Activated B cell treated with CpG ODN at 0.5 μM for 24 hours (primary cell): ENCODE measurements at regions not wholly inside any gene's neighbourhood (a gene's known extent, or its start where the extent isn't known, plus 50 kb on each side); places are given as distances from the start of the nearest gene placed in this dataset.
"Not testable (repeated sequence)": the region's sequence is repeated elsewhere in the genome, so short reads cannot be mapped to it uniquely, and the experiment has no call there.

Experiments
- ATAC-seq: fragments of 200-7000 bp; cut with Tn5 transposase; one replicate; pipeline ENCODE4 v1.10.0; 2021; ENCODE audit warnings: low read depth, mild to moderate bottlenecking, moderate library complexity
- CTCF ChIA-PET: fragments of 350-600 bp; sonication (Branson Sonifier 250); formaldehyde crosslinking; loops from one replicate; lab custom pipeline; 2021; ENCODE audit warnings: antibody characterized with exemption; lab: Charles Lee
- POLR2A ChIA-PET: fragments of 350-600 bp; sonication (Branson Sonifier 250); formaldehyde crosslinking; loops from one replicate; lab custom pipeline; 2021; ENCODE audit warnings: antibody characterized with exemption; lab: Charles Lee
- DNase-seq: peaks from one replicate; pipeline ENCODE4 v3.0.0; 2022
- H3K27ac Mint-ChIP-seq: one replicate; pipeline ENCODE4 v1.8.0; 2020; ENCODE audit warnings: mixed read lengths
- H3K27me3 Mint-ChIP-seq: one replicate; pipeline ENCODE4 v1.8.0; 2021; ENCODE audit warnings: mixed read lengths
- H3K36me3 Mint-ChIP-seq: one replicate; pipeline ENCODE4 v1.8.0; 2021; ENCODE audit warnings: low read depth, mixed read lengths
- H3K4me1 Mint-ChIP-seq: one replicate; pipeline ENCODE4 v1.8.0; 2021; ENCODE audit warnings: mixed read lengths
- H3K4me3 Mint-ChIP-seq: one replicate; pipeline ENCODE4 v1.8.0; 2020; ENCODE audit warnings: mild to moderate bottlenecking, mixed read lengths
- H3K9me3 Mint-ChIP-seq: one replicate; pipeline ENCODE4 v1.8.0; 2020; ENCODE audit warnings: mixed read lengths
- CTCF ChIP-seq: fragments of 200-600 bp; IDR thresholded peaks from one replicate; pipeline ENCODE4 v1.8.0; 2022; ENCODE audit warnings: antibody characterized with exemption, mild to moderate bottlenecking
- intact Hi-C: fragments of 100-400 bp; cut with micrococcal nuclease; formaldehyde crosslinking; loops from one replicate; pipeline ENCODE4 v1.15.1; 2024

DNA sequence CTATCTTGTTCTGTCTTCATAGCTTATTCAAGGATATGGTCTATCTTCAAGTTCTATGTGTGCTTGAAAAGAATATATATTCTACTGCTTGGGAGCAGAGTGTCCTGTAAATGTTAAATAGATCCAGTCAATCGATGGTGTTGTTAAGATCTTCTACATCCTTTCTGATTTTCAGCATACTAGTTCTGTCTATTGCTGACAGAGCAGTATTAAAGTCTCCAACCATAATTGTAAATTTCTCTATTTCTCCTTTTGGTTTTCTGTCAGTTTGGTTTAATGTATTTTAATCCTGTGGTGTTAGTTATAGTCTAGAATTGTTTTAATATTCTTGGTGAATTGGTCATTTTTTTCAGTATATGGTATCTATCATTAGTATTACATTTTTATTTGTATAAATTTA is 124.0 kb upstream of the COX7C start:
- POLR2A ChIA-PET = no interaction called here
- H3K4me1 Mint-ChIP-seq = no peaks in the 10 kb centered on the region
- TF ChIP-seq CTCF = no peak
- CTCF ChIA-PET = no interaction called here
- no peak overlapping the region for H3K4me3 Mint-ChIP-seq
- intact Hi-C loops = no loop called here
- H3K36me3 Mint-ChIP-seq = no peaks in the 10 kb centered on the region
- DNase-seq (no peak), ATAC-seq (no peak)
- H3K9me3 Mint-ChIP-seq = no peaks in the 10 kb centered on the region
- no peaks in the 10 kb centered on the region for H3K27me3 Mint-ChIP-seq
- H3K27ac Mint-ChIP-seq = no peak overlapping the region

DNA sequence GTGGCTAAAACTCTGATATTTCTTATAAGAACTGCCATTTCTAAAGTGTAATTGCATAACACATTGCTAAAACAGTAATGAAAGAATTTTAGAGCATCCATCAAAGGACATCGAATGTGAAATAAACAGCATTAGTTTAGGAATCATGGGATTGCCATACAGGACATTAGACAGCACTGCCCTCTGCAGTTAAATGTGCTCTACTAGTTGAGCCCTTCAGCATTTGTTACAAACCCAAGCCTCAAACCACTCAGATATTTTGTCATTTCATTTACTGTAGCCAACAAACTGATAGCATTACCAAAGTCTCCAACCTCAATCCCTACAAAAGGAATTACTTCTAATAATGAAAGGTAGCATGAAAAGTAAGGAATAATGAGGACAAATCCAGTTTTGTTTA is 116.8 kb upstream of the COX7C start:
- Mint-ChIP-seq H3K36me3 (no peaks in the 10 kb centered on the region), H3K27ac (no peak overlapping the region), H3K9me3 (no peaks in the 10 kb centered on the region), H3K27me3 (no peaks in the 10 kb centered on the region), H3K4me3 (no peak overlapping the region), H3K4me1 (no peaks in the 10 kb centered on the region)
- ATAC-seq (no peak), DNase-seq (no peak)
- POLR2A ChIA-PET = no interaction called here
- TF ChIP-seq CTCF = no peak
- intact Hi-C loops = no loop called here
- CTCF ChIA-PET = no interaction called here

DNA sequence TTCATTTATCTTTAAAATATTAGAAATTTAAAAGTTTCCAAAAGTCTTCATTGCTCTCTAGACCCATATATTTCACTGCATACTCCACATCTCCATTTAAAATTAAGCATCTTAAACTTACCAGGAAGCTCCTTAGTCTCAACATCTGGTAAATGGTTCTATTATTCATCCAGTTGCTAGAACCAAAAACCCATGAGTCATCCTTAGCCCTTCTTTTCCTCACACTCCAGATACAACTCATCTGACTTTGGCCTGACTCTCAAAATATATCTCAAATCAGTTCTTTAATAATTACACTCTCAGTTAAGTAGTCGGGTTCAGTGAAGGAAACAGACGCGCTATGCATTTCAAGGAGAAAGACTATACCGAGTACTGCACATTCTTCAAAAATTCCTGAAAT is 110.2 kb upstream of the COX7C start:
- POLR2A ChIA-PET = no interaction called here

GRCh38 chr5:86510330-86510915 is 107.3 kb upstream of the COX7C start:
- H3K4me1 Mint-ChIP-seq, H3K9me3 Mint-ChIP-seq, H3K36me3 Mint-ChIP-seq, H3K4me3 Mint-ChIP-seq, ATAC-seq, DNase-seq, H3K27me3 Mint-ChIP-seq, POLR2A ChIA-PET, CTCF ChIA-PET, H3K27ac Mint-ChIP-seq, intact Hi-C loops: not testable (repeated sequence)

More for the DNA sequence above, 110.2 kb upstream of the COX7C start:
- Mint-ChIP-seq H3K36me3 (no peaks in the 10 kb centered on the region), H3K27me3 (no peaks in the 10 kb centered on the region), H3K4me3 (no peak overlapping the region), H3K4me1 (no peaks in the 10 kb centered on the region), H3K9me3 (no peaks in the 10 kb centered on the region), H3K27ac (no peak overlapping the region)
- TF ChIP-seq CTCF = no peak
- CTCF ChIA-PET = no interaction called here
- no peak for DNase-seq
- ATAC-seq = no peak
- intact Hi-C loops = no loop called here

- no peak for ATAC-seq
- no peaks in the 10 kb centered on the region for H3K36me3 Mint-ChIP-seq
- H3K4me3 Mint-ChIP-seq = no peak overlapping the region
- no peak overlapping the region for H3K27ac Mint-ChIP-seq
- CTCF ChIA-PET = interaction anchor here (0.6 kb wide), 1 partner anchor 261 kb away, joined by 3 read pairs; no protein-coding TSS in a partner anchor
- POLR2A ChIA-PET = no interaction called here
- H3K9me3 Mint-ChIP-seq = no peaks in the 10 kb centered on the region
- DNase-seq = no peak
- intact Hi-C loops = no loop called here
- no peak for TF ChIP-seq CTCF
- H3K4me1 Mint-ChIP-seq = no peaks in the 10 kb centered on the region
- H3K27me3 Mint-ChIP-seq = no peaks in the 10 kb centered on the region
Observed at GRCh38 chr5:86523718-86524117, 94.0 kb upstream of the COX7C start.

GRCh38 chr5:86525622-86526021 is 92.1 kb upstream of the COX7C start:
- H3K9me3 Mint-ChIP-seq = no peaks in the 10 kb centered on the region
- H3K36me3 Mint-ChIP-seq = no peaks in the 10 kb centered on the region
- intact Hi-C loops = no loop called here
- ChIA-PET POLR2A (no interaction called here), CTCF (no interaction called here)
- no peaks in the 10 kb centered on the region for H3K27me3 Mint-ChIP-seq
- TF ChIP-seq CTCF = no peak
- DNase-seq = no peak
- H3K27ac Mint-ChIP-seq = no peak overlapping the region
- no peak for ATAC-seq
- no peaks in the 10 kb centered on the region for H3K4me1 Mint-ChIP-seq
- no peak overlapping the region for H3K4me3 Mint-ChIP-seq
